ENCODE measurements at regions not wholly inside any gene's neighbourhood (a gene's known extent, or its start where the extent isn't known, plus 50 kb on each side); places are given as distances from the start of the nearest gene placed in this dataset.

GRCh38 chr15:98190914-98191313 lies 230.4 kb downstream of the ARRDC4 start:
- TF ChIP-seq TGIF2 (CRISPR knock-in tag; IDR thresholded peaks at IDR 0.05) = no peak
- no peak for TF ChIP-seq CTCF (IDR thresholded peaks at IDR 0.05 in 2 of 3, conservative IDR thresholded peaks at IDR 0.05 in 1 of 3; ENCODE audit: insufficient read depth in 2 of 3, low read depth in 1 of 3, low read length in 3 of 3)
- no peak for TF ChIP-seq CBX8 (IDR thresholded peaks at IDR 0.05; ENCODE audit: borderline replicate concordance, extremely low read depth, low read depth, low read length, poor library complexity, severe bottlenecking)
- no peak for TF ChIP-seq PHF8 (IDR thresholded peaks at IDR 0.05; ENCODE audit: borderline replicate concordance, low read length)
- no peak for TF ChIP-seq GABPA (tag; conservative IDR thresholded peaks at IDR 0.05; ENCODE audit: low read depth)
- TF ChIP-seq CREB1 (IDR thresholded peaks at IDR 0.05) = no peak
- TF ChIP-seq CREB1 (CRISPR knock-in tag; IDR thresholded peaks at IDR 0.05) = no peak
- no peak for TF ChIP-seq U2AF1 (optimal IDR thresholded peaks at IDR 0.05; ENCODE audit: low read depth, low read length)
- TF ChIP-seq POLR2AphosphoS5 (IDR thresholded peaks at IDR 0.05; ENCODE audit: control insufficient read depth, insufficient read depth, low read depth, low read length) = no peak
